ENCODE measurements at regions not wholly inside any gene's neighbourhood (a gene's known extent, or its start where the extent isn't known, plus 50 kb on each side); places are given as distances from the start of the nearest gene placed in this dataset.

DNA sequence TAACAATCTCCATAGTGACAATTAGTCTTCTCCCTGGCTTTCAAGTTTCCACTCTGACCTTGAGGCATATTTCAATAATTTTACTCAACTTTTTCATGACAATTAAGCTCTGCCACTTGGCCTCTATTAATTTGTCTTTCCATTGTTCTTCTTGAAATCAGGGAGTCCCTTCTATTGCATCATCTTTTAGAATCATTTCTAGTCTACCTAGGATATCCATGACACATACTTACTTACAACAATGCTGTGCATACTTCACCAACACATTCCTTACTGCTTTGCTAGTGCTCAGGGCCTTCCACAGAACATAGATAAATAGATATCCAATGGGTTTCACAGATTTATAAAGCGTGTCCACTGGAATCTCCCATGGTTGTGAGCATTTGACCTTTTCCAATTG is 331.5 kb upstream of the LRP1B start:
- TF ChIP-seq, protein P1, sequence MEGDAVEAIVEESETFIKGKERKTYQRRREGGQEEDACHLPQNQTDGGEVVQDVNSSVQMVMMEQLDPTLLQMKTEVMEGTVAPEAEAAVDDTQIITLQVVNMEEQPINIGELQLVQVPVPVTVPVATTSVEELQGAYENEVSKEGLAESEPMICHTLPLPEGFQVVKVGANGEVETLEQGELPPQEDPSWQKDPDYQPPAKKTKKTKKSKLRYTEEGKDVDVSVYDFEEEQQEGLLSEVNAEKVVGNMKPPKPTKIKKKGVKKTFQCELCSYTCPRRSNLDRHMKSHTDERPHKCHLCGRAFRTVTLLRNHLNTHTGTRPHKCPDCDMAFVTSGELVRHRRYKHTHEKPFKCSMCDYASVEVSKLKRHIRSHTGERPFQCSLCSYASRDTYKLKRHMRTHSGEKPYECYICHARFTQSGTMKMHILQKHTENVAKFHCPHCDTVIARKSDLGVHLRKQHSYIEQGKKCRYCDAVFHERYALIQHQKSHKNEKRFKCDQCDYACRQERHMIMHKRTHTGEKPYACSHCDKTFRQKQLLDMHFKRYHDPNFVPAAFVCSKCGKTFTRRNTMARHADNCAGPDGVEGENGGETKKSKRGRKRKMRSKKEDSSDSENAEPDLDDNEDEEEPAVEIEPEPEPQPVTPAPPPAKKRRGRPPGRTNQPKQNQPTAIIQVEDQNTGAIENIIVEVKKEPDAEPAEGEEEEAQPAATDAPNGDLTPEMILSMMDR (IDR thresholded peaks at IDR 0.05), result no peak
- no peak for TF ChIP-seq POLR2A (IDR thresholded peaks at IDR 0.05)

Measured in adrenal gland (tissue), 5 donors.